CD4-positive, CD25-positive, alpha-beta regulatory T cell (primary cell): ENCODE measurements at regions not wholly inside any gene's neighbourhood (a gene's known extent, or its start where the extent isn't known, plus 50 kb on each side); places are given as distances from the start of the nearest gene placed in this dataset.

ENCODE experiments used
- ATAC-seq, 2 donors: fragments of 150-1000 bp; cut with Tn5 transposase; one replicate each; pipeline ENCODE4 v1.10.0; 2021; ENCODE audit warnings: low read depth in 2 of 2, moderate number of reproducible peaks in 2 of 2, moderate library complexity in 1 of 2
- DNase-seq, 3 donors: peaks; one replicate each; pipeline versions ENCODE4 v3.0.0 to v3.0.0-alpha.2; 2012 to 2022; ENCODE audit warnings: mixed read lengths in 1 of 3
- H3K27ac ChIP-seq: one replicate; pipeline ENCODE4 v1.7.0; 2013; ENCODE audit warnings: mild to moderate bottlenecking, low read length; ENCODE audit not compliant: insufficient read depth, poor library complexity, severe bottlenecking
- H3K27me3 ChIP-seq: one replicate; pipeline ENCODE4 v1.7.0; 2013; ENCODE audit warnings: low read length; ENCODE audit not compliant: control insufficient read depth, insufficient read depth
- H3K36me3 ChIP-seq: one replicate; pipeline ENCODE4 v1.7.0; 2013; ENCODE audit warnings: mild to moderate bottlenecking, low read length, moderate library complexity; ENCODE audit not compliant: control insufficient read depth, insufficient read depth
- H3K4me1 ChIP-seq: 2 replicates; pipeline ENCODE4 v1.7.0; 2013; ENCODE audit warnings: mild to moderate bottlenecking, low read length; ENCODE audit not compliant: insufficient read depth, control insufficient read depth, poor library complexity, severe bottlenecking
- H3K4me3 ChIP-seq: one replicate; pipeline ENCODE4 v1.7.0; 2013; ENCODE audit warnings: low read depth, mild to moderate bottlenecking, low read length, moderate library complexity
- H3K9me3 ChIP-seq, 2 experiments: 1 replicate in 1 of 2; 2 replicates in 1 of 2; pipeline ENCODE4 v1.7.0; 2013; ENCODE audit warnings: low read length in 2 of 2, mild to moderate bottlenecking in 1 of 2, moderate library complexity in 1 of 2; ENCODE audit not compliant: control insufficient read depth in 2 of 2
- H3K27ac Mint-ChIP-seq, 3 donors: one replicate each; pipeline ENCODE4 v1.8.0; 2020 to 2022; ENCODE audit warnings: mild to moderate bottlenecking in 3 of 3, mixed read lengths in 3 of 3, moderate library complexity in 2 of 3
- H3K27me3 Mint-ChIP-seq: one replicate; pipeline ENCODE4 v1.8.0; 2022; ENCODE audit warnings: mild to moderate bottlenecking, mixed read lengths
- H3K36me3 Mint-ChIP-seq: one replicate; pipeline ENCODE4 v1.8.0; 2020; ENCODE audit warnings: mixed read lengths
- H3K4me1 Mint-ChIP-seq, 4 donors: one replicate each; pipeline ENCODE4 v1.8.0; 2020 to 2022; ENCODE audit warnings: mixed read lengths in 4 of 4, mild to moderate bottlenecking in 1 of 4
- H3K4me3 Mint-ChIP-seq, 4 donors: one replicate each; pipeline ENCODE4 v1.8.0; 2020 to 2022; ENCODE audit warnings: mild to moderate bottlenecking in 4 of 4, mixed read lengths in 4 of 4, moderate library complexity in 3 of 4
- H3K9me3 Mint-ChIP-seq, 7 donors: one replicate each; pipeline ENCODE4 v1.8.0; 2020 to 2022; ENCODE audit warnings: mixed read lengths in 7 of 7, mild to moderate bottlenecking in 3 of 7, moderate library complexity in 2 of 7

- ATAC-seq: no peak
- no peak overlapping the region for H3K27ac ChIP-seq
- H3K4me3 Mint-ChIP-seq: no peak overlapping the region
Measured at GRCh38 chr15:94744080-94744793, 512.9 kb downstream of the MCTP2 start.

GRCh38 chr15:94745371-94745770 is 514.0 kb downstream of the MCTP2 start:
- DNase-seq: no peak
- Histone ChIP-seq H3K27ac (no peak overlapping the region), H3K36me3 (no peaks in the 10 kb centered on the region), H3K4me3 (no peak overlapping the region), H3K27me3 (no peaks in the 10 kb centered on the region), H3K4me1 (no peaks in the 10 kb centered on the region), H3K9me3 (no peaks in the 10 kb centered on the region)
- peaks cover 0 to 9% (median 4%) of the 10 kb centered on the region in 7 donors for H3K9me3 Mint-ChIP-seq
- H3K27ac Mint-ChIP-seq: no peak overlapping the region
- ATAC-seq: no peak
- H3K27me3 Mint-ChIP-seq: no peaks in the 10 kb centered on the region
- no peaks in the 10 kb centered on the region for H3K4me1 Mint-ChIP-seq
- no peaks in the 10 kb centered on the region for H3K36me3 Mint-ChIP-seq
- H3K4me3 Mint-ChIP-seq: no peak overlapping the region

More at GRCh38 chr15:94744080-94744793, 512.9 kb downstream of the MCTP2 start:
- Mint-ChIP-seq H3K27me3 (no peaks in the 10 kb centered on the region), H3K27ac (no peak overlapping the region), H3K36me3 (no peaks in the 10 kb centered on the region), H3K9me3 (peaks cover 0 to 9% (median 4%) of the 10 kb centered on the region in 7 donors), H3K4me1 (no peaks in the 10 kb centered on the region)
- Histone ChIP-seq H3K4me1 (no peaks in the 10 kb centered on the region), H3K27me3 (no peaks in the 10 kb centered on the region), H3K36me3 (no peaks in the 10 kb centered on the region), H3K9me3 (no peaks in the 10 kb centered on the region), H3K4me3 (no peak overlapping the region)
- DNase-seq: no peak

GRCh38 chr15:94747510-94747909 is 516.1 kb downstream of the MCTP2 start:
- H3K9me3 ChIP-seq: no peaks in the 10 kb centered on the region
- H3K27me3 ChIP-seq: no peaks in the 10 kb centered on the region
- no peak overlapping the region for H3K27ac ChIP-seq
- Mint-ChIP-seq H3K36me3 (no peaks in the 10 kb centered on the region), H3K9me3 (peaks cover 0 to 11% (median 4%) of the 10 kb centered on the region in 7 donors), H3K27ac (no peak overlapping the region), H3K4me3 (no peak overlapping the region), H3K4me1 (no peaks in the 10 kb centered on the region), H3K27me3 (no peaks in the 10 kb centered on the region)
- DNase-seq (no peak), ATAC-seq (no peak)
- H3K4me3 ChIP-seq: no peak overlapping the region
- H3K4me1 ChIP-seq: no peaks in the 10 kb centered on the region
- H3K36me3 ChIP-seq: no peaks in the 10 kb centered on the region

- no peaks in the 10 kb centered on the region for H3K27me3 Mint-ChIP-seq
- Histone ChIP-seq H3K36me3 (no peaks in the 10 kb centered on the region), H3K9me3 (no peaks in the 10 kb centered on the region), H3K27ac (no peak overlapping the region), H3K4me3 (no peak overlapping the region), H3K4me1 (no peaks in the 10 kb centered on the region), H3K27me3 (no peaks in the 10 kb centered on the region)
- no peak overlapping the region for H3K4me3 Mint-ChIP-seq
- no peak overlapping the region for H3K27ac Mint-ChIP-seq
- H3K9me3 Mint-ChIP-seq: peaks cover 0 to 15% (median 4%) of the 10 kb centered on the region in 7 donors
- no peak for DNase-seq
- H3K4me1 Mint-ChIP-seq: no peaks in the 10 kb centered on the region
- H3K36me3 Mint-ChIP-seq: no peaks in the 10 kb centered on the region
- no peak for ATAC-seq
Measured at GRCh38 chr15:94749811-94750617, 518.7 kb downstream of the MCTP2 start.

- ATAC-seq (no peak), DNase-seq (no peak)
- Histone ChIP-seq H3K9me3 (no peaks in the 10 kb centered on the region), H3K4me1 (no peaks in the 10 kb centered on the region), H3K27ac (no peak overlapping the region), H3K27me3 (no peaks in the 10 kb centered on the region), H3K4me3 (no peak overlapping the region), H3K36me3 (no peaks in the 10 kb centered on the region)
- Mint-ChIP-seq H3K4me1 (no peaks in the 10 kb centered on the region), H3K9me3 (peaks cover 0 to 4% (median 2%) of the 10 kb centered on the region in 7 donors), H3K27me3 (no peaks in the 10 kb centered on the region), H3K4me3 (no peak overlapping the region), H3K27ac (no peak overlapping the region), H3K36me3 (no peaks in the 10 kb centered on the region)
Measured at GRCh38 chr15:94760348-94760747, 529.0 kb downstream of the MCTP2 start.

- no peak for ATAC-seq
- H3K36me3 Mint-ChIP-seq: no peaks in the 10 kb centered on the region
- Histone ChIP-seq H3K9me3 (no peaks in the 10 kb centered on the region), H3K4me3 (no peak overlapping the region), H3K27me3 (no peaks in the 10 kb centered on the region), H3K36me3 (no peaks in the 10 kb centered on the region), H3K4me1 (no peaks in the 10 kb centered on the region), H3K27ac (no peak overlapping the region)
- no peaks in the 10 kb centered on the region for H3K27me3 Mint-ChIP-seq
- H3K4me3 Mint-ChIP-seq: no peak overlapping the region
- no peak for DNase-seq
- H3K27ac Mint-ChIP-seq: no peak overlapping the region
- no peaks in the 10 kb centered on the region for H3K4me1 Mint-ChIP-seq
- H3K9me3 Mint-ChIP-seq: peaks cover 0 to 5% (median 2%) of the 10 kb centered on the region in 7 donors
Measured at GRCh38 chr15:94761574-94761973, 530.2 kb downstream of the MCTP2 start.

GRCh38 chr15:94769089-94769488 is 537.7 kb downstream of the MCTP2 start:
- Mint-ChIP-seq H3K4me1 (no peaks in the 10 kb centered on the region), H3K27ac (no peak overlapping the region), H3K4me3 (no peak overlapping the region), H3K27me3 (no peaks in the 10 kb centered on the region), H3K9me3 (peaks cover 0 to 9% (median 3%) of the 10 kb centered on the region in 7 donors), H3K36me3 (no peaks in the 10 kb centered on the region)
- Histone ChIP-seq H3K9me3 (no peaks in the 10 kb centered on the region), H3K36me3 (no peaks in the 10 kb centered on the region), H3K27me3 (no peaks in the 10 kb centered on the region), H3K4me3 (no peak overlapping the region), H3K27ac (no peak overlapping the region), H3K4me1 (no peaks in the 10 kb centered on the region)
- DNase-seq: no peak
- no peak for ATAC-seq
